ENCODE measurements at regions not wholly inside any gene's neighbourhood (a gene's known extent, or its start where the extent isn't known, plus 50 kb on each side); places are given as distances from the start of the nearest gene placed in this dataset.

- intact Hi-C loops (cut with DNase I) = no loop called here
- DNase-seq = no peak
Observed at GRCh38 chr4:92100975-92101374, 202.8 kb upstream of the GRID2 start.

- no peak for DNase-seq
- intact Hi-C loops (cut with DNase I) = no loop called here
Observed at GRCh38 chr4:92101737-92102172, 202.0 kb upstream of the GRID2 start.

GRCh38 chr4:92104506-92104905, 199.3 kb upstream of the GRID2 start:
- DNase-seq = no peak
- intact Hi-C loops (cut with DNase I) = no loop called here

GRCh38 chr4:92106816-92107215, 196.9 kb upstream of the GRID2 start:
- intact Hi-C loops (cut with DNase I) = no loop called here
- no peak for DNase-seq

GRCh38 chr4:92111493-92111892, 192.3 kb upstream of the GRID2 start:
- DNase-seq = no peak
- intact Hi-C loops (cut with DNase I) = no loop called here

GRCh38 chr4:92112805-92113204, 191.0 kb upstream of the GRID2 start:
- no peak for DNase-seq
- intact Hi-C loops (cut with DNase I) = no loop called here

GRCh38 chr4:92120810-92121498, 182.8 kb upstream of the GRID2 start:
- intact Hi-C loops (cut with DNase I) = no loop called here
- peak in 2 of 10 donors; percentile 48 to 70 for DNase-seq

GRCh38 chr4:92122911-92123310, 180.9 kb upstream of the GRID2 start:
- intact Hi-C loops (cut with DNase I) = no loop called here
- DNase-seq = peak in 1 of 10 donors; percentile 49

GRCh38 chr4:92128676-92129075, 175.1 kb upstream of the GRID2 start:
- DNase-seq = no peak
- intact Hi-C loops (cut with DNase I) = no loop called here

- intact Hi-C loops (cut with DNase I) = no loop called here
- peak in 2 of 10 donors; percentile 44 to 75 for DNase-seq
Observed at GRCh38 chr4:92129408-92129994, 174.3 kb upstream of the GRID2 start.

GRCh38 chr4:92136434-92136833, 167.3 kb upstream of the GRID2 start:
- intact Hi-C loops (cut with DNase I) = no loop called here
- no peak for DNase-seq

GRCh38 chr4:92163348-92163747, 140.4 kb upstream of the GRID2 start:
- DNase-seq = no peak
- intact Hi-C loops (cut with DNase I) = no loop called here

- intact Hi-C loops (cut with DNase I) = no loop called here
- DNase-seq = no peak
Observed at GRCh38 chr4:92170340-92170739, 133.4 kb upstream of the GRID2 start.

- no peak for DNase-seq
- intact Hi-C loops (cut with DNase I) = no loop called here
Observed at GRCh38 chr4:92172203-92172602, 131.6 kb upstream of the GRID2 start.

- DNase-seq = no peak
- intact Hi-C loops (cut with DNase I) = no loop called here
Observed at GRCh38 chr4:92175250-92175649, 128.5 kb upstream of the GRID2 start.

- intact Hi-C loops (cut with DNase I) = no loop called here
- DNase-seq = peak in 3 of 10 donors; percentile 40 to 83 (median 77)
Observed at GRCh38 chr4:92182006-92182735, 121.6 kb upstream of the GRID2 start.

- intact Hi-C loops (cut with DNase I) = no loop called here
- DNase-seq = peak in 3 of 10 donors; percentile 44 to 61 (median 52)
Observed at GRCh38 chr4:92182736-92183407, 120.9 kb upstream of the GRID2 start.

- peak in 2 of 10 donors; percentile 47 to 57 for DNase-seq
- intact Hi-C loops (cut with DNase I) = no loop called here
Observed at GRCh38 chr4:92183825-92184224, 119.9 kb upstream of the GRID2 start.

GRCh38 chr4:92184566-92184965, 119.2 kb upstream of the GRID2 start:
- intact Hi-C loops (cut with DNase I) = no loop called here
- DNase-seq = no peak

- intact Hi-C loops (cut with DNase I) = no loop called here
- DNase-seq = no peak
Observed at GRCh38 chr4:92186239-92186638, 117.5 kb upstream of the GRID2 start.

- intact Hi-C loops (cut with DNase I) = no loop called here
Observed at GRCh38 chr4:92189146-92189545, 114.6 kb upstream of the GRID2 start.

More at GRCh38 chr4:92189146-92189545, 114.6 kb upstream of the GRID2 start:
- no peak for DNase-seq
